ENCODE measurements at regions not wholly inside any gene's neighbourhood (a gene's known extent, or its start where the extent isn't known, plus 50 kb on each side); places are given as distances from the start of the nearest gene placed in this dataset.

GRCh38 chr12:130216031-130216430 lies 53.8 kb downstream of the FZD10 start:
- no peak for DNase-seq

GRCh38 chr12:130218682-130219081 lies 56.4 kb downstream of the FZD10 start:
- DNase-seq, result no peak

- DNase-seq, result no peak
These were observed 57.9 kb downstream of the FZD10 start for GRCh38 chr12:130219929-130220705.

- no peak for DNase-seq
These were observed 58.4 kb downstream of the FZD10 start for GRCh38 chr12:130220706-130221100.

- DNase-seq, result no peak
These were observed 60.4 kb downstream of the FZD10 start for GRCh38 chr12:130222519-130223218.

- DNase-seq, result no peak
These were observed 61.5 kb downstream of the FZD10 start for GRCh38 chr12:130223767-130224244.

GRCh38 chr12:130224613-130225012 lies 62.3 kb downstream of the FZD10 start:
- DNase-seq, result no peak

- DNase-seq, result no peak
These were observed 63.1 kb downstream of the FZD10 start for GRCh38 chr12:130225347-130225746.

GRCh38 chr12:130226126-130226525 lies 63.9 kb downstream of the FZD10 start:
- no peak for DNase-seq

GRCh38 chr12:130226771-130227170 lies 64.5 kb downstream of the FZD10 start:
- no peak for DNase-seq

- DNase-seq, result no peak
These were observed 65.4 kb downstream of the FZD10 start for GRCh38 chr12:130227641-130228040.

GRCh38 chr12:130236446-130236845 lies 74.2 kb downstream of the FZD10 start:
- DNase-seq, result no peak

- DNase-seq, result no peak
These were observed 78.7 kb downstream of the FZD10 start for GRCh38 chr12:130240831-130241590.

GRCh38 chr12:130242506-130242905 lies 80.2 kb downstream of the FZD10 start:
- no peak for DNase-seq

- no peak for DNase-seq
These were observed 83.0 kb downstream of the FZD10 start for GRCh38 chr12:130245251-130245650.

- DNase-seq, result no peak
These were observed 84.3 kb downstream of the FZD10 start for GRCh38 chr12:130246560-130246959.

- no peak for DNase-seq
These were observed 85.5 kb downstream of the FZD10 start for GRCh38 chr12:130247634-130248237.

- no peak for DNase-seq
These were observed 87.1 kb downstream of the FZD10 start for GRCh38 chr12:130249376-130249775.

- DNase-seq, result no peak
These were observed 86.4 kb upstream of the PIWIL1 start for GRCh38 chr12:130251236-130251780.

- no peak for DNase-seq
These were observed 83.8 kb upstream of the PIWIL1 start for GRCh38 chr12:130253866-130254265.

GRCh38 chr12:130254461-130255276 lies 83.0 kb upstream of the PIWIL1 start:
- no peak for DNase-seq

GRCh38 chr12:130258863-130259262 lies 78.8 kb upstream of the PIWIL1 start:
- no peak for DNase-seq

All from activated CD8-positive, alpha-beta memory T cell treated with anti-CD3 and anti-CD28 coated beads for 24 hours (primary cell).